Renal cortical epithelial cell (primary cell): ENCODE measurements at regions not wholly inside any gene's neighbourhood (a gene's known extent, or its start where the extent isn't known, plus 50 kb on each side); places are given as distances from the start of the nearest gene placed in this dataset.

Experiments used
- DNase-seq: peaks from one replicate; pipeline ENCODE4 v3.0.0-alpha.2; 2011; ENCODE audit warnings: low read depth

DNA sequence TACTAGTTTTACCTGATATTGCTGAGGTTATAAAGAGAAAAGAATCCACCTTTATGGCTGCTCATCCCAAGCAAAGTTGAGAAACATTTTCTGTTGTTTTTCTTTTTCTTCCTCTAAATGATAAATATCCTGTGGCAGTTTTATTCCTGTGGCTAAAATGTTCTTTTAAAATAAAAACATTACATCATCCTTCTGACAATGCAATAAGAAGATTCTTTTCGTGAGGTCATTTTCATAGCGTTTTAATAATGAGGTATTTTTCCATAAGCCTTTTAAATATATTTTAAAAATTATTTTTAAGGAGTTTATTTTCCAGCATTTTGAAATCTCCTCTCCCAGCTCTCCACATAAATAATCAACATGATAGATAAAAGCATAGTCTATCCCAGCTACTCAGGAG is 52.8 kb upstream of the EPB41L3 start:
- DNase-seq, result no peak
